ENCODE measurements at regions not wholly inside any gene's neighbourhood (a gene's known extent, or its start where the extent isn't known, plus 50 kb on each side); places are given as distances from the start of the nearest gene placed in this dataset.

DNA sequence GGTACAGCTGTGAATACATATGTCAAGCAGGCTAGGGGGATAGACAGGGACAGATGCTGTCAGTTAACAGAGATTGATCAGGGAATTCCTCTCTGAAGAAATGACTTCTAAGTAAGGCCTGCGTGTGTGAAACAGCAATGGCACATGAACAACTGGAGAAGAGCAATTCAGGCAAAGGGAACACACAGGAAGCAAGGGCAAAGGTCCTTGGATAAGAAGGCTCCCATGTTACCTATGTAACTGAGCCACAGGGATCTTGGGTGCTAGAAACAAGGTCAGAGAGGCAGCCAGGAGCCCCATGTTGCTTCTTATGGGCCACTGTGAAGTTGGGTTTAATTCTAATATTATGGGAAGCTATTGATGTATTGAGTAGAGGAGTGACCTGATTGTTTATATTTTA lies 373.7 kb upstream of the ACVR2A start:
- Mint-ChIP-seq H3K36me3 (ENCODE audit: low read depth) (no peaks in the 10 kb centered on the region), H3K9me3 (peaks cover 2% of the 10 kb centered on the region), H3K27me3 (ENCODE audit: low read depth) (no peaks in the 10 kb centered on the region), H3K4me3 (no peak overlapping the region), H3K27ac (peak overlapping the region; percentile 23 to 64 (median 57)), H3K4me1 (peaks cover 22% of the 10 kb centered on the region)
- TF ChIP-seq, protein P1, sequence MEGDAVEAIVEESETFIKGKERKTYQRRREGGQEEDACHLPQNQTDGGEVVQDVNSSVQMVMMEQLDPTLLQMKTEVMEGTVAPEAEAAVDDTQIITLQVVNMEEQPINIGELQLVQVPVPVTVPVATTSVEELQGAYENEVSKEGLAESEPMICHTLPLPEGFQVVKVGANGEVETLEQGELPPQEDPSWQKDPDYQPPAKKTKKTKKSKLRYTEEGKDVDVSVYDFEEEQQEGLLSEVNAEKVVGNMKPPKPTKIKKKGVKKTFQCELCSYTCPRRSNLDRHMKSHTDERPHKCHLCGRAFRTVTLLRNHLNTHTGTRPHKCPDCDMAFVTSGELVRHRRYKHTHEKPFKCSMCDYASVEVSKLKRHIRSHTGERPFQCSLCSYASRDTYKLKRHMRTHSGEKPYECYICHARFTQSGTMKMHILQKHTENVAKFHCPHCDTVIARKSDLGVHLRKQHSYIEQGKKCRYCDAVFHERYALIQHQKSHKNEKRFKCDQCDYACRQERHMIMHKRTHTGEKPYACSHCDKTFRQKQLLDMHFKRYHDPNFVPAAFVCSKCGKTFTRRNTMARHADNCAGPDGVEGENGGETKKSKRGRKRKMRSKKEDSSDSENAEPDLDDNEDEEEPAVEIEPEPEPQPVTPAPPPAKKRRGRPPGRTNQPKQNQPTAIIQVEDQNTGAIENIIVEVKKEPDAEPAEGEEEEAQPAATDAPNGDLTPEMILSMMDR (IDR thresholded peaks at IDR 0.05; ENCODE audit: unreplicated experiment in 3 of 3): no peak

DNA sequence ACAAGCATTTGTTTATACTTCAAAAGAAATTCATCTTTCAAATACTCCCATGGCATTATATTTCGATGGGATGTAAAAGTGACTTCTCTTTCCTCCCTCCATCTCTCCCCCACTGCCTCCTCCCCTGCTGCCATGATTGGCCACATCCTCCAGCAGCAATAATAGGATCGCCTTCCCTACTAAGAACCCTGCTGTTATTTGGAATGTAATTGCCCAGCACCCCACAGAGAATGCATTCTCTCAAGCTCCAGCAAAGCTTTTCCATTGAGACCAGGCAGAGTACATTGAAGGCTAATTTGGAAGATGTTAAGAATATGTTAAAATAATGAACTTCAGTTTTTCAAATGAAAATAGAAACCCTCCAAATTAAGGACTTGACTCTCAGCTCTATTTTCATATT lies 375.4 kb upstream of the ACVR2A start:
- Mint-ChIP-seq H3K27ac (no peak overlapping the region), H3K4me1 (peaks cover 22% of the 10 kb centered on the region), H3K4me3 (no peak overlapping the region)

DNA sequence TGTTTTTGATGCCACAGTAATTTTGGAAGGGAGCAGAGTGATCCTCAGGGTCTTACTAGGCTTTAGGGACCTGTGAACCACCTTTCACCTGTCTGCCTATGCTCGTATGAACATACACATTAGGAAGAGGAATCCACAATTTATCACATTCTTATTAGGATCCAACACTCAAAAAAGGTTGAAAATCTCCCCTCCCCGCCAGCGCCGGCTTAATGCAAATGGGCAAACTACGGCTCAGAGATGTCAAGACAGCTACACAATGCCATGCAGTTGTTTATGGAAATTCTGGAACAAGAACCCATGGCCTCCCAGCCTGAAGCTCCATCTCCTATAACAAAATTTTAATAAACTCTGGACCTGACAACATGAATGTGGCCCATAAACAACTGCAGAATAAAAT lies 375.9 kb upstream of the ACVR2A start:
- Mint-ChIP-seq H3K4me3 (no peak overlapping the region), H3K36me3 (ENCODE audit: low read depth) (no peaks in the 10 kb centered on the region), H3K9me3 (peaks cover 2% of the 10 kb centered on the region), H3K27ac (no peak overlapping the region), H3K27me3 (ENCODE audit: low read depth) (no peaks in the 10 kb centered on the region), H3K4me1 (peaks cover 18% of the 10 kb centered on the region)
- TF ChIP-seq, protein P1 (IDR thresholded peaks at IDR 0.05; ENCODE audit: unreplicated experiment in 3 of 3): no peak

More for the DNA sequence above, 375.4 kb upstream of the ACVR2A start:
- TF ChIP-seq, protein P1 (IDR thresholded peaks at IDR 0.05; ENCODE audit: unreplicated experiment in 3 of 3): no peak
- Mint-ChIP-seq H3K27me3 (ENCODE audit: low read depth) (no peaks in the 10 kb centered on the region), H3K9me3 (peaks cover 2% of the 10 kb centered on the region), H3K36me3 (ENCODE audit: low read depth) (no peaks in the 10 kb centered on the region)

DNA sequence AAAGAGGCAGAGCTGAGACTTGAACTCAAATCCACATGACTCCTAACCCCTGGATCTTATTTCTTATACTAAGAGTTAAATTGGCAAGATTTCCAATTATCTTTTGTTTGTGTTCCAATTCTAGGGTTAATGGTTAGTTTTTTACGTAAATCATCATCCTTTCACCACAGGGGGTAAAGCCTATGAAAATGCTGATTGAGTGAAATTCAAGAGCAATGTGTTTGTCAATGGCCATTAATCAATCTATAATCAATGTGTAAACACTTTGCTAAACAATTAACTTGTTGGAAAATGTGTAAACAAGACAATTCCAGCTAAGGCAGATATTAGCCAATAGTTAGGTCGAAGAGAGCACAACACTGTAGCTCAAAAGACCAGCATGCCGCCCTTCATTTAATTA lies 376.5 kb upstream of the ACVR2A start:
- H3K9me3 Mint-ChIP-seq: peaks cover 2% of the 10 kb centered on the region
- H3K27me3 Mint-ChIP-seq (ENCODE audit: low read depth): no peaks in the 10 kb centered on the region
- H3K27ac Mint-ChIP-seq: no peak overlapping the region
- TF ChIP-seq, protein P1 (IDR thresholded peaks at IDR 0.05; ENCODE audit: unreplicated experiment in 3 of 3): no peak
- H3K4me1 Mint-ChIP-seq: peaks cover 18% of the 10 kb centered on the region
- H3K36me3 Mint-ChIP-seq (ENCODE audit: low read depth): no peaks in the 10 kb centered on the region
- H3K4me3 Mint-ChIP-seq: no peak overlapping the region

DNA sequence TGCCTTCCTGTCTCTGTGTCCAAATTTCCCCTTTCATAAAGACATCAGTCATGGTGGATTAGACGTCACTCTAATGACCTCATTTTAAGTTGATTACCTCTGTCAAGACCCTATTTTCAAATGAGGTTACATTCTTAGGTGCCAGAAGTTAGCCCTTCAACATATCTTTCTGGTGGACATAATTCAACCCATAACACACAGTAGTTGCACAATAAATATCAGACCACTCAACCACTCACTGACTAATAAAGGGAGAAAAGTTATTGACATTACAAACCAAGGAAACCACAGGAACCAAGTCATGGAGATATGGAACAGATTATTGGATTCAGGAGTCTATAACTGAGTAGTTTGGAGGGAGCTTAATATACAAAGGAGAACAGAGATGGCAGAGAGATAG lies 377.4 kb upstream of the ACVR2A start:
- Mint-ChIP-seq H3K27ac (no peak overlapping the region), H3K4me3 (no peak overlapping the region), H3K4me1 (peaks cover 18% of the 10 kb centered on the region)

More for the DNA sequence above, 377.4 kb upstream of the ACVR2A start:
- H3K9me3 Mint-ChIP-seq: peaks cover 2% of the 10 kb centered on the region
- TF ChIP-seq, protein P1 (IDR thresholded peaks at IDR 0.05; ENCODE audit: unreplicated experiment in 3 of 3): no peak
- H3K27me3 Mint-ChIP-seq (ENCODE audit: low read depth): no peaks in the 10 kb centered on the region
- H3K36me3 Mint-ChIP-seq (ENCODE audit: low read depth): no peaks in the 10 kb centered on the region
